IMR-90 (cell line): ENCODE measurements at regions not wholly inside any gene's neighbourhood (a gene's known extent, or its start where the extent isn't known, plus 50 kb on each side); places are given as distances from the start of the nearest gene placed in this dataset.

Experiments
- ATAC-seq: fragments of 200-7000 bp; cut with Tn5 transposase; 2 replicates; pipeline ENCODE4 v1.9.1; 2020; ENCODE audit warnings: low read depth, mild to moderate bottlenecking, moderate library complexity
- BruUV-seq: library from RNA; stranded (reverse); fragments of 400-500 nt; replicated peaks from 2 replicates; lab custom pipeline; 2021; lab: Mats Ljungman, UMichigan
- CTCF ChIA-PET: fragments of 300-600 bp; formaldehyde crosslinking; extraction: SDS; loops from one replicate; lab custom pipeline; 2021; ENCODE audit warnings: antibody characterized with exemption; lab: Yijun Ruan, JAX
- POLR2A ChIA-PET: fragments of 300-600 bp; sonication (Branson Sonifier 250); formaldehyde crosslinking; loops from one replicate; lab custom pipeline; 2022; ENCODE audit warnings: antibody characterized with exemption; ENCODE audit not compliant: unreplicated experiment; lab: Charles Lee
- DNase-seq: peaks from one replicate; pipeline ENCODE4 v3.0.0; 2013
- H2AFZ ChIP-seq: replicated peaks from 2 replicates; pipeline ENCODE3; 2013; ENCODE audit warnings: low read length, mild to moderate bottlenecking; ENCODE audit not compliant: poor library complexity
- H2AK5ac ChIP-seq: 2 replicates; pipeline ENCODE4 v1.6.1; 2013; ENCODE audit warnings: low read depth, low read length, inconsistent platforms
- H2AK9ac ChIP-seq: replicated peaks from 2 replicates; pipeline ENCODE3; 2013; ENCODE audit warnings: mild to moderate bottlenecking, low read depth, low read length, moderate library complexity; ENCODE audit not compliant: poor library complexity
- H2BK120ac ChIP-seq: 2 replicates; pipeline ENCODE4 v1.6.1; 2013; ENCODE audit warnings: low read depth, low read length, inconsistent platforms
- H2BK15ac ChIP-seq: 3 replicates; pipeline ENCODE4 v1.6.1; 2013; ENCODE audit warnings: low read depth, low read length, inconsistent platforms
- H2BK20ac ChIP-seq: 2 replicates; pipeline ENCODE4 v1.6.1; 2013; ENCODE audit warnings: low read depth, mild to moderate bottlenecking, inconsistent platforms, low read length, moderate library complexity
- H2BK5ac ChIP-seq: 2 replicates; pipeline ENCODE4 v1.6.1; 2013; ENCODE audit warnings: mild to moderate bottlenecking, low read depth, low read length, inconsistent platforms; ENCODE audit not compliant: poor library complexity, severe bottlenecking
- H3K14ac ChIP-seq: replicated peaks from 2 replicates; pipeline ENCODE4 v1.6.1; 2013; ENCODE audit warnings: low read depth, low read length, inconsistent platforms
- H3K18ac ChIP-seq: 2 replicates; pipeline ENCODE4 v1.6.1; 2013; ENCODE audit warnings: low read depth, low read length, control low read depth
- H3K23ac ChIP-seq: 2 replicates; pipeline ENCODE4 v1.6.1; 2013; ENCODE audit warnings: low read depth, low read length, inconsistent platforms
- H3K27ac ChIP-seq: 2 replicates; pipeline ENCODE4 v1.5.1; 2013; ENCODE audit warnings: mild to moderate bottlenecking, control low read depth, low read length; ENCODE audit not compliant: insufficient read depth
- H3K27me3 ChIP-seq: 2 replicates; pipeline ENCODE4 v1.6.1; 2013; ENCODE audit warnings: low read length; ENCODE audit not compliant: control insufficient read depth, insufficient read depth
- H3K36me3 ChIP-seq: 2 replicates; pipeline ENCODE4 v1.6.1; 2013; ENCODE audit warnings: low read length, mixed read lengths; ENCODE audit not compliant: control insufficient read depth, insufficient read depth
- H3K4ac ChIP-seq: 2 replicates; pipeline ENCODE4 v1.6.1; 2013; ENCODE audit warnings: low read depth, low read length, inconsistent platforms
- H3K4me1 ChIP-seq: 2 replicates; pipeline ENCODE4 v1.6.1; 2013; ENCODE audit warnings: low read length, mixed read lengths; ENCODE audit not compliant: control insufficient read depth, insufficient read depth
- H3K4me2 ChIP-seq: 2 replicates; pipeline ENCODE4 v1.6.1; 2013; ENCODE audit warnings: low read depth, mild to moderate bottlenecking, control low read depth, low read length, moderate library complexity
- H3K4me3 ChIP-seq: 2 replicates; pipeline ENCODE4 v1.5.1; 2013; ENCODE audit warnings: low read depth, mild to moderate bottlenecking, control low read depth, low read length, moderate library complexity; ENCODE audit not compliant: insufficient read depth
- H3K56ac ChIP-seq: 2 replicates; pipeline ENCODE4 v1.6.1; 2013; ENCODE audit warnings: low read length, inconsistent platforms; ENCODE audit not compliant: insufficient read depth; ENCODE audit errors: extremely low read depth
- H3K79me1 ChIP-seq, 2 experiments: 2 replicates each; pipeline ENCODE4 v1.6.1; 2013; ENCODE audit warnings: low read length in 2 of 2, inconsistent platforms in 1 of 2, low read depth in 1 of 2
- H3K9ac ChIP-seq: 2 replicates; pipeline ENCODE4 v1.6.1; 2013; ENCODE audit warnings: low read depth, low read length, control low read depth
- H3K9me1 ChIP-seq: 2 replicates; pipeline ENCODE4 v1.6.1; 2013; ENCODE audit warnings: low read length, inconsistent platforms; ENCODE audit not compliant: insufficient read depth
- H3K9me3 ChIP-seq: 2 replicates; pipeline ENCODE4 v1.6.1; 2013; ENCODE audit warnings: low read length; ENCODE audit not compliant: control insufficient read depth, insufficient read depth
- H4K20me1 ChIP-seq: 2 replicates; pipeline ENCODE4 v1.6.1; 2013; ENCODE audit warnings: low read length, inconsistent platforms; ENCODE audit not compliant: insufficient read depth
- H4K5ac ChIP-seq: 2 replicates; pipeline ENCODE4 v1.6.1; 2013; ENCODE audit warnings: mild to moderate bottlenecking, low read depth, low read length, control low read depth
- H4K8ac ChIP-seq, 2 experiments: 2 replicates each; pipeline ENCODE4 v1.6.1; 2013; ENCODE audit warnings: low read depth in 2 of 2, low read length in 2 of 2, control low read depth in 1 of 2, inconsistent platforms in 1 of 2
- H4K91ac ChIP-seq: 2 replicates; pipeline ENCODE4 v1.6.1; 2013; ENCODE audit warnings: low read depth, low read length, inconsistent platforms; ENCODE audit not compliant: insufficient read depth
- BHLHE40 ChIP-seq: fragments of 150-350 bp; IDR thresholded peaks from 2 replicates; pipeline ENCODE4 v1.6.1; 2016; ENCODE audit warnings: mild to moderate bottlenecking, low read depth, low read length
- CEBPB ChIP-seq: IDR thresholded peaks from 2 replicates; pipeline ENCODE4 v1.6.1; 2012; ENCODE audit warnings: low read depth, low read length, improper control_type of control experiment
- CHD1 ChIP-seq: IDR thresholded peaks from 2 replicates; pipeline ENCODE4 v1.6.1; 2012; ENCODE audit warnings: low read depth, low read length, improper control_type of control experiment
- FOS ChIP-seq: fragments of 150-350 bp; IDR thresholded peaks from 2 replicates; pipeline ENCODE4 v1.6.1; 2016; ENCODE audit warnings: low read depth, low read length
- MAFK ChIP-seq: IDR thresholded peaks from 2 replicates; pipeline ENCODE4 v1.6.1; 2012; ENCODE audit warnings: low read depth, low read length, improper control_type of control experiment
- MAZ ChIP-seq: IDR thresholded peaks from 2 replicates; pipeline ENCODE4 v1.6.1; 2012; ENCODE audit warnings: low read depth, mild to moderate bottlenecking, low read length, improper control_type of control experiment, moderate library complexity, borderline replicate concordance
- MXI1 ChIP-seq: IDR thresholded peaks from 2 replicates; pipeline ENCODE4 v1.6.1; 2012; ENCODE audit warnings: low read depth, mild to moderate bottlenecking, low read length, moderate library complexity, borderline replicate concordance
- NFE2L2 ChIP-seq: fragments of 150-350 bp; IDR thresholded peaks from 2 replicates; pipeline ENCODE4 v1.6.1; 2016; ENCODE audit warnings: low read depth, mild to moderate bottlenecking, low read length
- POLR2A ChIP-seq: IDR thresholded peaks from 2 replicates; pipeline ENCODE4 v1.6.1; 2012; ENCODE audit warnings: mild to moderate bottlenecking, low read depth, low read length
- RAD21 ChIP-seq: IDR thresholded peaks from 2 replicates; pipeline ENCODE4 v1.6.1; 2012; ENCODE audit warnings: low read length, improper control_type of control experiment
- RCOR1 ChIP-seq: IDR thresholded peaks from 2 replicates; pipeline ENCODE4 v1.6.1; 2012; ENCODE audit warnings: mild to moderate bottlenecking, low read length, improper control_type of control experiment; ENCODE audit not compliant: insufficient replicate concordance
- RFX5 ChIP-seq: IDR thresholded peaks from 2 replicates; pipeline ENCODE4 v1.8.0; 2012; ENCODE audit warnings: low read depth, mild to moderate bottlenecking, low read length, moderate library complexity
- SMC3 ChIP-seq: fragments of 150-350 bp; IDR thresholded peaks from 2 replicates; pipeline ENCODE4 v1.6.1; 2016; ENCODE audit warnings: low read depth, mild to moderate bottlenecking, antibody characterized with exemption, low read length, moderate library complexity
- dilution Hi-C: fragments of 300-500 bp; cut with HindIII; formaldehyde crosslinking; loops from one replicate; pipeline ENCODE4 v1.14.3; 2018; ENCODE audit warnings: low sequenced_read_pairs; ENCODE audit not compliant: unreplicated experiment
- in situ Hi-C: fragments of 300-500 bp; cut with MboI; formaldehyde crosslinking; loops from 3 replicates; pipeline ENCODE4 v1.14.3; 2019; ENCODE audit warnings: low sequenced_read_pairs, inconsistent platforms, mixed read lengths
- intact Hi-C: fragments of 100-400 bp; cut with micrococcal nuclease; formaldehyde crosslinking; loops from 2 replicates; pipeline ENCODE4 v1.10.0; 2022
- TF ChIP-seq, protein P1 (sequence below): conservative IDR thresholded peaks from 2 replicates; pipeline ENCODE4 v1.5.1; 2012; ENCODE audit warnings: mild to moderate bottlenecking, low read depth, low read length, improper control_type of control experiment
- TF ChIP-seq, protein P2 (sequence below): fragments of 150-350 bp; IDR thresholded peaks from 2 replicates; pipeline ENCODE4 v1.6.1; 2017; ENCODE audit warnings: mild to moderate bottlenecking, antibody characterized with exemption, low read length, low read depth
- TF ChIP-seq, protein P3 (sequence below): fragments of 150-350 bp; IDR thresholded peaks from 2 replicates; pipeline ENCODE4 v1.6.1; 2016; ENCODE audit warnings: low read depth, mild to moderate bottlenecking, low read length, moderate library complexity, borderline replicate concordance

DNA sequence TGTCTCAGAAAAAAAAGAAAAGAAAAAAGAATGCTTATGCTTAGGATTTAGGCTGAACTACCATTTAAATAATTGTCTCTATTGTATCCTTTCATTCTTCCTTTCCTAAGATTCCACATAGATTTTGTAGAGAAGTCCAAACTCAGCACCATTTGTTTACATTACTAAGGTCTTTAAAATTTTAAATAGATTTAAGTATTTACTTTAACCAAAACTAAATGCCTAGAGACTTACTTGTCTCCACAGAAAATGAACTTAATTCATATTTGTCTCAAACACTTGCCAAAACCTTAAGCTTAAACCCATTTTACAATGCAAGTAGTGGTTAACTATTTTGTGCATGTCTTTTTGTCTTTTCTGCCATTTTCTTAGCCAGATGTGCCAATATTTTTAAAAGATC lies 54.1 kb upstream of the ABI1 start:
- ATAC-seq (peak; percentile 53), DNase-seq (peak; percentile 31)
- H3K27ac ChIP-seq: peak overlapping the region; percentile 75; the same call in 1 of the 2 replicates
- H3K4me2 ChIP-seq: no peak overlapping the region
- CTCF ChIA-PET: interaction anchor here (1.4 kb wide), 1 partner anchor 10 kb away, joined by 4 read pairs; no protein-coding TSS in a partner anchor
- POLR2A ChIA-PET: no interaction called here
- H4K8ac ChIP-seq: no peak overlapping the region
- no peak overlapping the region for H2BK5ac ChIP-seq
- in situ Hi-C loops (no loop called here), intact Hi-C loops (no loop called here), dilution Hi-C loops (no loop called here)
- no peaks in the 10 kb centered on the region for H4K20me1 ChIP-seq
- no peak overlapping the region for H3K18ac ChIP-seq
- H3K79me1 ChIP-seq: no peaks in the 10 kb centered on the region
- TF ChIP-seq RAD21 (no peak), CEBPB (no peak), POLR2A (no peak), RFX5 (no peak), FOS (no peak), BHLHE40 (no peak), RCOR1 (no peak), MAZ (no peak), MXI1 (no peak), MAFK (no peak), NFE2L2 (no peak), SMC3 (no peak), CHD1 (no peak)
- TF ChIP-seq, protein P1, sequence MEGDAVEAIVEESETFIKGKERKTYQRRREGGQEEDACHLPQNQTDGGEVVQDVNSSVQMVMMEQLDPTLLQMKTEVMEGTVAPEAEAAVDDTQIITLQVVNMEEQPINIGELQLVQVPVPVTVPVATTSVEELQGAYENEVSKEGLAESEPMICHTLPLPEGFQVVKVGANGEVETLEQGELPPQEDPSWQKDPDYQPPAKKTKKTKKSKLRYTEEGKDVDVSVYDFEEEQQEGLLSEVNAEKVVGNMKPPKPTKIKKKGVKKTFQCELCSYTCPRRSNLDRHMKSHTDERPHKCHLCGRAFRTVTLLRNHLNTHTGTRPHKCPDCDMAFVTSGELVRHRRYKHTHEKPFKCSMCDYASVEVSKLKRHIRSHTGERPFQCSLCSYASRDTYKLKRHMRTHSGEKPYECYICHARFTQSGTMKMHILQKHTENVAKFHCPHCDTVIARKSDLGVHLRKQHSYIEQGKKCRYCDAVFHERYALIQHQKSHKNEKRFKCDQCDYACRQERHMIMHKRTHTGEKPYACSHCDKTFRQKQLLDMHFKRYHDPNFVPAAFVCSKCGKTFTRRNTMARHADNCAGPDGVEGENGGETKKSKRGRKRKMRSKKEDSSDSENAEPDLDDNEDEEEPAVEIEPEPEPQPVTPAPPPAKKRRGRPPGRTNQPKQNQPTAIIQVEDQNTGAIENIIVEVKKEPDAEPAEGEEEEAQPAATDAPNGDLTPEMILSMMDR: no peak
- TF ChIP-seq, protein P2, sequence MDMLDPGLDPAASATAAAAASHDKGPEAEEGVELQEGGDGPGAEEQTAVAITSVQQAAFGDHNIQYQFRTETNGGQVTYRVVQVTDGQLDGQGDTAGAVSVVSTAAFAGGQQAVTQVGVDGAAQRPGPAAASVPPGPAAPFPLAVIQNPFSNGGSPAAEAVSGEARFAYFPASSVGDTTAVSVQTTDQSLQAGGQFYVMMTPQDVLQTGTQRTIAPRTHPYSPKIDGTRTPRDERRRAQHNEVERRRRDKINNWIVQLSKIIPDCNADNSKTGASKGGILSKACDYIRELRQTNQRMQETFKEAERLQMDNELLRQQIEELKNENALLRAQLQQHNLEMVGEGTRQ: no peak
- TF ChIP-seq, protein P3, sequence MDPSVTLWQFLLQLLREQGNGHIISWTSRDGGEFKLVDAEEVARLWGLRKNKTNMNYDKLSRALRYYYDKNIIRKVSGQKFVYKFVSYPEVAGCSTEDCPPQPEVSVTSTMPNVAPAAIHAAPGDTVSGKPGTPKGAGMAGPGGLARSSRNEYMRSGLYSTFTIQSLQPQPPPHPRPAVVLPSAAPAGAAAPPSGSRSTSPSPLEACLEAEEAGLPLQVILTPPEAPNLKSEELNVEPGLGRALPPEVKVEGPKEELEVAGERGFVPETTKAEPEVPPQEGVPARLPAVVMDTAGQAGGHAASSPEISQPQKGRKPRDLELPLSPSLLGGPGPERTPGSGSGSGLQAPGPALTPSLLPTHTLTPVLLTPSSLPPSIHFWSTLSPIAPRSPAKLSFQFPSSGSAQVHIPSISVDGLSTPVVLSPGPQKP: no peak
- no peak overlapping the region for H2AK5ac ChIP-seq
- no peak overlapping the region for H3K9ac ChIP-seq
- no TSS peak for BruUV-seq
- H2BK120ac ChIP-seq: no peak overlapping the region
- no peak overlapping the region for H2BK20ac ChIP-seq
- no peak overlapping the region for H3K4me3 ChIP-seq
- no peak overlapping the region for H3K56ac ChIP-seq
- H2AK9ac ChIP-seq: no peak overlapping the region
- no peak overlapping the region for H3K23ac ChIP-seq
- no peaks in the 10 kb centered on the region for H3K27me3 ChIP-seq
- H4K91ac ChIP-seq: no peak overlapping the region
- H2AFZ ChIP-seq: no peak overlapping the region
- H4K5ac ChIP-seq: no peak overlapping the region
- H3K9me1 ChIP-seq: no peaks in the 10 kb centered on the region
- H3K14ac ChIP-seq: no peak overlapping the region
- no peaks in the 10 kb centered on the region for H3K9me3 ChIP-seq
- H3K4me1 ChIP-seq: no peaks in the 10 kb centered on the region; the same call in 1 of the 2 replicates
- no peaks in the 10 kb centered on the region for H3K36me3 ChIP-seq
- H3K4ac ChIP-seq: no peak overlapping the region
- H2BK15ac ChIP-seq: no peak overlapping the region
